ENCODE measurements at regions not wholly inside any gene's neighbourhood (a gene's known extent, or its start where the extent isn't known, plus 50 kb on each side); places are given as distances from the start of the nearest gene placed in this dataset.

GRCh38 chr2:129754831-129755230 is 224.6 kb upstream of the RAB6C start:
- Mint-ChIP-seq H3K27me3 (no peaks in the 10 kb centered on the region), H3K36me3 (ENCODE audit: low read depth) (no peaks in the 10 kb centered on the region), H3K4me1 (no peaks in the 10 kb centered on the region), H3K9me3 (no peaks in the 10 kb centered on the region), H3K27ac (no peak overlapping the region), H3K4me3 (no peak overlapping the region)
- CTCF ChIA-PET = no interaction called here
- no peak for DNase-seq
- POLR2A ChIA-PET = no interaction called here

GRCh38 chr2:129755786-129756185 is 223.7 kb upstream of the RAB6C start:
- ChIA-PET POLR2A (no interaction called here), CTCF (no interaction called here)
- H3K27ac Mint-ChIP-seq = no peak overlapping the region
- H3K27me3 Mint-ChIP-seq = no peaks in the 10 kb centered on the region
- no peaks in the 10 kb centered on the region for H3K36me3 Mint-ChIP-seq (ENCODE audit: low read depth)
- DNase-seq = no peak
- no peaks in the 10 kb centered on the region for H3K4me1 Mint-ChIP-seq
- H3K9me3 Mint-ChIP-seq = no peaks in the 10 kb centered on the region
- H3K4me3 Mint-ChIP-seq = no peak overlapping the region

GRCh38 chr2:129756276-129756675 is 223.2 kb upstream of the RAB6C start:
- no peaks in the 10 kb centered on the region for H3K27me3 Mint-ChIP-seq
- H3K36me3 Mint-ChIP-seq (ENCODE audit: low read depth) = no peaks in the 10 kb centered on the region
- CTCF ChIA-PET = no interaction called here
- H3K27ac Mint-ChIP-seq = no peak overlapping the region
- POLR2A ChIA-PET = no interaction called here
- H3K4me3 Mint-ChIP-seq = no peak overlapping the region
- H3K4me1 Mint-ChIP-seq = no peaks in the 10 kb centered on the region
- H3K9me3 Mint-ChIP-seq = no peaks in the 10 kb centered on the region
- no peak for DNase-seq

DNA sequence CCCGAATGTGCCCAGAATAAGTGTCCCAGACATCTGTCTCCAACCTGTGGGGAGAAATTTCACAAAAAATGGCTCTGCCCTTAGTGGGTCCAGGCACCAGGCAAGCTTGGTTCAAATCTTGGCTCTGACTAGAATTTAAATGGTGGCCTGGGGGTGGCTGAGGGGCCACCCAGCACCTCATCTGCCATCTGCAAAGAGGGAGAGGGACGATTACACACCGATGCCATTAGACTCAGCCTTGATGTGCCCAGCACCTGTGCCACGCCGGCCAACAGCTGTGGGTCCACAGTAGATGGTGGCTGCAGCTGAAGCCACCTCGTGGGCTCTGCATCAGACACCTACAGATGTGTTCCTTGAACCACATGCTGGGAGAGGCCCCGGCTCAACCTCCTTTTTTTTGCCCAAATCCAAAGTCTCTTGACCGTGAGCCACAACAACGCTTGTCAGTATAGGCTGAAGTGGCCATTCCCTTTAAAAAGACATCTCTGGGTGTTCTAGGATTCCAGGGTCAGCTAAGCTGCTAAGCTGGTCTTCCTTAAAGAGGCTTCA is 222.0 kb upstream of the RAB6C start:
- ChIA-PET CTCF (no interaction called here), POLR2A (no interaction called here)
- DNase-seq = no peak
- Mint-ChIP-seq H3K36me3 (ENCODE audit: low read depth) (no peaks in the 10 kb centered on the region), H3K4me1 (no peaks in the 10 kb centered on the region), H3K9me3 (no peaks in the 10 kb centered on the region), H3K27ac (no peak overlapping the region), H3K27me3 (no peaks in the 10 kb centered on the region), H3K4me3 (no peak overlapping the region)

- CTCF ChIA-PET = no interaction called here
- no peaks in the 10 kb centered on the region for H3K9me3 Mint-ChIP-seq
- POLR2A ChIA-PET = no interaction called here
- no peaks in the 10 kb centered on the region for H3K27me3 Mint-ChIP-seq
- no peaks in the 10 kb centered on the region for H3K4me1 Mint-ChIP-seq
- H3K4me3 Mint-ChIP-seq = no peak overlapping the region
- peak; percentile 9 for DNase-seq
- H3K36me3 Mint-ChIP-seq (ENCODE audit: low read depth) = no peaks in the 10 kb centered on the region
- H3K27ac Mint-ChIP-seq = no peak overlapping the region
These were observed 221.3 kb upstream of the RAB6C start for GRCh38 chr2:129757915-129758783.

GRCh38 chr2:129758784-129759471 is 220.5 kb upstream of the RAB6C start:
- Mint-ChIP-seq H3K27ac (no peak overlapping the region), H3K4me3 (no peak overlapping the region), H3K9me3 (no peaks in the 10 kb centered on the region), H3K36me3 (ENCODE audit: low read depth) (no peaks in the 10 kb centered on the region), H3K27me3 (no peaks in the 10 kb centered on the region), H3K4me1 (no peaks in the 10 kb centered on the region)
- ChIA-PET CTCF (no interaction called here), POLR2A (no interaction called here)
- DNase-seq = peak; percentile 4

DNA sequence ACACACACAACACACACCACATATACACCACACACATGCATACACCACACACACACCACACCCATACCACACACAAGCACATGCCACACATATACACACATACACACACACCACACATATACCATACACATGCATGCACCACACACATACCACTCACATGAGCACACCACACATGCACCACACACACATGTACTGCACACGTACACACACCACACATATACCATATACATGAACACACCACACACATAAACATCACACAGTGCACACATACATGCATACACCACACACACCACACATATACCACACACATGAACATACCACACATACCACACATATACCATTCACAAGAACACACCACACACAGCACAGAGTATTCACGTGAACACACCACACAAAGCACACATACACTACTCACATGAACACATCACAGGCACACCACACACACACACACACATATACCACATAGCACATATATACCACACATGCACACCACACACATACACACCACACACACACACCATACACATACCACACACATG is 219.9 kb upstream of the RAB6C start:
- Mint-ChIP-seq H3K4me1 (no peaks in the 10 kb centered on the region), H3K9me3 (no peaks in the 10 kb centered on the region), H3K27me3 (no peaks in the 10 kb centered on the region), H3K27ac (no peak overlapping the region), H3K4me3 (no peak overlapping the region), H3K36me3 (ENCODE audit: low read depth) (no peaks in the 10 kb centered on the region)
- ChIA-PET CTCF (no interaction called here), POLR2A (no interaction called here)
- DNase-seq = no peak

- Mint-ChIP-seq H3K27me3 (no peaks in the 10 kb centered on the region), H3K36me3 (ENCODE audit: low read depth) (no peaks in the 10 kb centered on the region), H3K9me3 (no peaks in the 10 kb centered on the region)
These were observed 218.8 kb upstream of the RAB6C start for GRCh38 chr2:129760669-129761068.

GRCh38 chr2:129761569-129762021 is 217.9 kb upstream of the RAB6C start:
- no peaks in the 10 kb centered on the region for H3K9me3 Mint-ChIP-seq
- ChIA-PET POLR2A (no interaction called here), CTCF (no interaction called here)
- H3K4me3 Mint-ChIP-seq = no peak overlapping the region
- H3K36me3 Mint-ChIP-seq (ENCODE audit: low read depth) = no peaks in the 10 kb centered on the region
- H3K4me1 Mint-ChIP-seq = no peaks in the 10 kb centered on the region
- peak; percentile 7 for DNase-seq
- no peak overlapping the region for H3K27ac Mint-ChIP-seq
- no peaks in the 10 kb centered on the region for H3K27me3 Mint-ChIP-seq

More at GRCh38 chr2:129760669-129761068, 218.8 kb upstream of the RAB6C start:
- ChIA-PET POLR2A (no interaction called here), CTCF (no interaction called here)
- DNase-seq = peak; percentile 11
- Mint-ChIP-seq H3K27ac (no peak overlapping the region), H3K4me3 (no peak overlapping the region), H3K4me1 (no peaks in the 10 kb centered on the region)

DNA sequence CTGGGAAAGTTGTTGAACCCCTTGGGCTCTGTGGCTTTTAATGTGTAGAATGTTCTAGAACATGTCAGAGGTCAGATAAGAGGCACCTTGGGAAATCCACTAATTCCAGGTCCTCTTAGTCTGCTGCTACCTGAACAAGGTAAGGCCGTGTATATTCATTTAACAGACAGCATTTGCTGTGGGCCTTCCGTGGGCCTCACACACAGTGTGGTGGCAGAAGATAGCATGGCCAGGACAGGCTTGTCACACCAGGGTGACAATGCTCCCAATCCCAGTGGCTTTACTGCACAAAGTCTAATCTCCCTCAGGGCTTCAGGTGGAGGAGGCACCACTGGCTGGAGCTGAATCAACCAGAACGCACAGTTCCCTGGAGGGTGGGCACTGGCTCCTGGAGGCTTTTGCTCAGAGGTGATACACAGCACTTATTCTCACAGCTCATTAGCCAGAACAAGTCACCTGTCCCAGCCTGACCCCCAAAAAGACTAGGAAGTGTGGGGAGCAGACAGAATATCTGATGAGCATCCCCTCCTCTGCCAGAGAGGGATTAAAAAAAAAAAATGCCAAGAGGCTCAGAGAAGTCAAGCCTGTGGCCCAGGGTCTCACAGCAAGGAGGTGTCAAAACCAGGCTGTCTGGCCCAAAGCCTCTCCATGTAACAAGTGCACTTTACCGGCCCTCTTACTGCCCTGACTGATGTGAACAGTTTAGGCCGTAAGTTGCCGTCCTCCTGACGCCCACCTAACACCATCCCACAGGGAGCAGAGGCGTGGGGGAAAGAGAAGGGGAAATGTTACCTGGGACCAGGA is 216.9 kb upstream of the RAB6C start:
- H3K4me3 Mint-ChIP-seq = no peak overlapping the region
- no peaks in the 10 kb centered on the region for H3K27me3 Mint-ChIP-seq
- no peak overlapping the region for H3K27ac Mint-ChIP-seq
- CTCF ChIA-PET = no interaction called here
- H3K36me3 Mint-ChIP-seq (ENCODE audit: low read depth) = no peaks in the 10 kb centered on the region
- peak; percentile 5 for DNase-seq
- no peaks in the 10 kb centered on the region for H3K4me1 Mint-ChIP-seq
- no peaks in the 10 kb centered on the region for H3K9me3 Mint-ChIP-seq
- POLR2A ChIA-PET = no interaction called here

DNA sequence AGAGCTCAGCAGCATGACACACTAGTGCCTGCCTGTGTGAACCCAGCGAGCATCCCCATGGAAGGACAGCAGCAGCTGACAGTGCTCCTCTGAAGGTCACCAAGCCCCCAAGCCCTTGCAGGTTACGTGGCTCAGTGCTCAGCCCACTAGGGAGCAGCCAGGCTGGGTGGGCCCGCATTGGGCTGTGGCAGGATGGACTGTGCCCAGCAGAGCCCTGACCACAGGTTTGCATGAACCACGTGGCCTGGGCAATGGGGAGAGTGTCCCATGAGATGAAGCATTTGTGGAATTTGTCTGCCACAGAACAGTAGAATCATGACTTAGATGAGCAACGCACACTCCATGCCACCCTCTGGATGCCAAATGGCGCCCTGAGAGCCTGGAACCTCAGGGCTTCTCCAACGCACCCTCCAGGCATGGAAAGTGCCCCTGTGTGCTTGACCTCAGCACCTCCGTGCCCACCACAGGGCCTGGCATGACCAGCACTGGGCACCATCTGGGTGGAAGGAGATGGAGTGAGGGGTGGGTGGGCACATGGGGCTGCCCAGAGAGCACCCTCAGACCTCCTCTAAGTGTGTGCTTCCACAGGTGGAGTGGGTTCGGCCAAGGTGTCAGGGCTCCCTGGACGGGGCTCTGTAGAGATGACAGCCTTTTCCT is 216.1 kb upstream of the RAB6C start:
- Mint-ChIP-seq H3K27ac (no peak overlapping the region), H3K36me3 (ENCODE audit: low read depth) (no peaks in the 10 kb centered on the region)

DNA sequence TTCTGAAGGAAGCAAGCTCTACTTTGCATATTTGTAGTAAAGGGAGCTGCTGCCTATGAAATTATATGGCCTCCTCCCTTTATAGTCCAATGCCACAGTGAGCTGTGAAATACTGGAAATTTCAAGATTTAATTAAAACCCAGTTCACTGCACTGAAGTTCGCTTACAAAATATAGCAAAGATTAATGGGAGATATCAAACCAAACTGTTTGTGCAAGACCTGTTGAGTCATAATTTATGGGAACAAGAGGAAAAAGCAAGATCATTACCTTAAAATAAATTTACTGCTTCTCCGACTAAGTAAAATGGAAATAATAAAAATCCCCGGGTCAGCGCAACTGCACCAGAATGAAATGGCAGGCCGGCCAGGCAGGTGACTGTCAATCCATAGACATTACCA is 215.5 kb upstream of the RAB6C start:
- DNase-seq = no peak
- H3K27ac Mint-ChIP-seq = no peak overlapping the region
- no peak overlapping the region for H3K4me3 Mint-ChIP-seq
- no peaks in the 10 kb centered on the region for H3K4me1 Mint-ChIP-seq
- CTCF ChIA-PET = no interaction called here
- H3K36me3 Mint-ChIP-seq (ENCODE audit: low read depth) = no peaks in the 10 kb centered on the region
- POLR2A ChIA-PET = no interaction called here
- H3K9me3 Mint-ChIP-seq = no peaks in the 10 kb centered on the region
- H3K27me3 Mint-ChIP-seq = no peaks in the 10 kb centered on the region

More for the DNA sequence above, 216.1 kb upstream of the RAB6C start:
- Mint-ChIP-seq H3K27me3 (no peaks in the 10 kb centered on the region), H3K4me1 (no peaks in the 10 kb centered on the region), H3K9me3 (no peaks in the 10 kb centered on the region), H3K4me3 (no peak overlapping the region)
- ChIA-PET POLR2A (no interaction called here), CTCF (no interaction called here)
- DNase-seq = peak; percentile 13

Measured in activated CD4-positive, alpha-beta memory T cell treated with anti-CD3 and anti-CD28 coated beads, Interleukin-2, amount 10 ng/mL, durations not matched to agents 7 days and 5 days (primary cell).